Inferior parietal cortex (tissue), 1 donor: ENCODE measurements at regions not wholly inside any gene's neighbourhood (a gene's known extent, or its start where the extent isn't known, plus 50 kb on each side); places are given as distances from the start of the nearest gene placed in this dataset.
"Not testable (repeated sequence)": the region's sequence is repeated elsewhere in the genome, so short reads cannot be mapped to it uniquely, and the experiment has no call there.

Experiments used
- DNase-seq: peaks from one replicate; pipeline ENCODE4 v3.0.0-alpha.2; 2016; ENCODE audit errors: extremely low spot score

- DNase-seq = no peak
Observed at GRCh38 chr6:28585335-28585734, 59.7 kb downstream of the GPX5 start.

- no peak for DNase-seq
Observed at GRCh38 chr6:28586324-28586723, 60.6 kb downstream of the GPX5 start.

GRCh38 chr6:28586962-28587745, 61.5 kb downstream of the GPX5 start:
- peak; percentile 61 for DNase-seq

GRCh38 chr6:28587746-28588075, 62.0 kb downstream of the GPX5 start:
- DNase-seq = peak; percentile 47

- DNase-seq = no peak
Observed at GRCh38 chr6:28588666-28589065, 63.0 kb downstream of the GPX5 start.

GRCh38 chr6:28589234-28589956, 63.7 kb downstream of the GPX5 start:
- DNase-seq = peak; percentile 73

- DNase-seq = no peak
Observed at GRCh38 chr6:28589957-28590349, 64.3 kb downstream of the GPX5 start.

- peak; percentile 41 for DNase-seq
Observed at GRCh38 chr6:28597217-28597835, 71.6 kb downstream of the GPX5 start.

GRCh38 chr6:28597924-28598722, 72.4 kb downstream of the GPX5 start:
- DNase-seq = no peak

GRCh38 chr6:28598757-28599686, 73.3 kb downstream of the GPX5 start:
- DNase-seq = no peak

GRCh38 chr6:28600245-28600644, 74.6 kb downstream of the GPX5 start:
- no peak for DNase-seq

GRCh38 chr6:28603891-28604290, 78.2 kb downstream of the GPX5 start:
- no peak for DNase-seq

GRCh38 chr6:28606424-28607391, 81.0 kb downstream of the GPX5 start:
- DNase-seq = peak; percentile 63

GRCh38 chr6:28607990-28608389, 82.3 kb downstream of the GPX5 start:
- DNase-seq = no peak

GRCh38 chr6:28609672-28610071, 84.0 kb downstream of the GPX5 start:
- no peak for DNase-seq

- DNase-seq = no peak
Observed at GRCh38 chr6:28615616-28615954, 89.9 kb downstream of the GPX5 start.

- peak; percentile 32 for DNase-seq
Observed at GRCh38 chr6:28615955-28616747, 90.5 kb downstream of the GPX5 start.

- no peak for DNase-seq
Observed at GRCh38 chr6:28618898-28619555, 93.3 kb downstream of the GPX5 start.

GRCh38 chr6:28621268-28621667, 95.6 kb downstream of the GPX5 start:
- not testable (repeated sequence) for DNase-seq
